ENCODE measurements at regions not wholly inside any gene's neighbourhood (a gene's known extent, or its start where the extent isn't known, plus 50 kb on each side); places are given as distances from the start of the nearest gene placed in this dataset.

- Histone ChIP-seq H3K9ac (0 out of 2 replicates have a peak overlapping the region, but pooled peaks have one; percentile 57), H3K27ac (peak overlapping the region; percentile 90), H3K4me1 (ENCODE audit: insufficient read depth) (peaks cover 38% of the 10 kb centered on the region), H3K27me3 (replicated peaks; ENCODE audit: insufficient read depth) (no peaks in the 10 kb centered on the region), H2AFZ (no peak overlapping the region; the same call in 1 of the 2 replicates), H3K9me3 (ENCODE audit: low read depth) (no peaks in the 10 kb centered on the region), H3K9me2 (ENCODE audit: insufficient read depth) (no peaks in the 10 kb centered on the region), H3K4me2 (ENCODE audit: unreplicated experiment) (no peak overlapping the region), H3K79me2 (ENCODE audit: insufficient read depth) (no peaks in the 10 kb centered on the region), H4K20me1 (ENCODE audit: insufficient read depth) (no peaks in the 10 kb centered on the region), H3K4me3 (no peak overlapping the region), H3F3A (ENCODE audit: insufficient read depth) (peaks cover 47% of the 10 kb centered on the region), H3K36me3 (ENCODE audit: low read depth) (no peaks in the 10 kb centered on the region)
- 57 to 60% methylated on average over 6 of the region's 6 CpGs for WGBS, 2 experiments (ENCODE audit: low coverage in 1 of 2, low lambda C conversion rate in 2 of 2, missing lambda C conversion rate in 2 of 2)
- in situ Hi-C loops (cut with MboI): loop anchor here (10.0 to 25.0 kb wide), 2 partner anchors 678 to 1509 kb away; partner anchors contain the start of gene CITED2
- peak; percentile 65 for DNase-seq
- TF ChIP-seq EZH2 (IDR thresholded peaks at IDR 0.05; ENCODE audit: insufficient read depth, poor library complexity, severe bottlenecking): no peak
- no peak for TF ChIP-seq EZH2phosphoT487 (IDR thresholded peaks at IDR 0.05; ENCODE audit: insufficient read depth, low read depth)
Measured at GRCh38 chr6:140052736-140053729, 678.6 kb upstream of the CITED2 start.

- no peaks in the 10 kb centered on the region for H3K79me2 ChIP-seq (ENCODE audit: insufficient read depth)
- H3K27ac ChIP-seq: peak overlapping the region; percentile 90
- H3K9me2 ChIP-seq (ENCODE audit: insufficient read depth): no peaks in the 10 kb centered on the region
- DNase-seq: peak; percentile 95
- WGBS, 2 experiments (ENCODE audit: low coverage in 1 of 2, low lambda C conversion rate in 2 of 2, missing lambda C conversion rate in 2 of 2): 26 to 28% methylated on average over 7 of the region's 7 CpGs
- H2AFZ ChIP-seq: no peak overlapping the region
- no peaks in the 10 kb centered on the region for H3K36me3 ChIP-seq (ENCODE audit: low read depth)
- no peaks in the 10 kb centered on the region for H4K20me1 ChIP-seq (ENCODE audit: insufficient read depth)
- peak overlapping the region; percentile 57 for H3K9ac ChIP-seq
- peaks cover 47% of the 10 kb centered on the region for H3F3A ChIP-seq (ENCODE audit: insufficient read depth)
- TF ChIP-seq EZH2phosphoT487 (IDR thresholded peaks at IDR 0.05; ENCODE audit: insufficient read depth, low read depth) (peak; percentile 77; the same call in 1 of the 2 replicates), EZH2 (IDR thresholded peaks at IDR 0.05; ENCODE audit: insufficient read depth, poor library complexity, severe bottlenecking) (no peak)
- no peaks in the 10 kb centered on the region for H3K9me3 ChIP-seq (ENCODE audit: low read depth)
- peak overlapping the region; percentile 32 for H3K4me2 ChIP-seq (ENCODE audit: unreplicated experiment)
- no peaks in the 10 kb centered on the region for H3K27me3 ChIP-seq (replicated peaks; ENCODE audit: insufficient read depth)
- 0 out of 2 replicates have a peak overlapping the region, but pooled peaks have one; percentile 9 for H3K4me3 ChIP-seq
- peaks cover 38% of the 10 kb centered on the region for H3K4me1 ChIP-seq (ENCODE audit: insufficient read depth)
- in situ Hi-C loops (cut with MboI): loop anchor here (10.0 to 25.0 kb wide), 2 partner anchors 677 to 1510 kb away; partner anchors contain the start of gene CITED2
Measured at GRCh38 chr6:140051521-140052512, 677.4 kb upstream of the CITED2 start.

GRCh38 chr6:140050101-140050995 is 675.9 kb upstream of the CITED2 start:
- Histone ChIP-seq H3K9me3 (ENCODE audit: low read depth) (no peaks in the 10 kb centered on the region), H3K36me3 (ENCODE audit: low read depth) (no peaks in the 10 kb centered on the region), H3K4me2 (ENCODE audit: unreplicated experiment) (peak overlapping the region; percentile 31), H3K9ac (peak overlapping the region; percentile 56), H4K20me1 (ENCODE audit: insufficient read depth) (no peaks in the 10 kb centered on the region), H3K4me1 (ENCODE audit: insufficient read depth) (peaks cover 38% of the 10 kb centered on the region), H3K4me3 (no peak overlapping the region), H2AFZ (no peak overlapping the region), H3K9me2 (ENCODE audit: insufficient read depth) (no peaks in the 10 kb centered on the region), H3K79me2 (ENCODE audit: insufficient read depth) (no peaks in the 10 kb centered on the region), H3K27ac (peak overlapping the region; percentile 90), H3F3A (ENCODE audit: insufficient read depth) (peaks cover 47% of the 10 kb centered on the region), H3K27me3 (replicated peaks; ENCODE audit: insufficient read depth) (no peaks in the 10 kb centered on the region)
- no peak for TF ChIP-seq EZH2phosphoT487 (IDR thresholded peaks at IDR 0.05; ENCODE audit: insufficient read depth, low read depth)
- TF ChIP-seq EZH2 (IDR thresholded peaks at IDR 0.05; ENCODE audit: insufficient read depth, poor library complexity, severe bottlenecking): no peak
- in situ Hi-C loops (cut with MboI): loop anchor here (10.0 to 25.0 kb wide), 2 partner anchors 676 to 1512 kb away; partner anchors contain the start of gene CITED2
- peak; percentile 76 for DNase-seq
- WGBS, 2 experiments (ENCODE audit: low coverage in 1 of 2, low lambda C conversion rate in 2 of 2, missing lambda C conversion rate in 2 of 2): 76 to 78% methylated on average over 15 of the region's 15 CpGs

Measured in GM23248 (cell line).